GM12875 (cell line): ENCODE measurements at regions not wholly inside any gene's neighbourhood (a gene's known extent, or its start where the extent isn't known, plus 50 kb on each side); places are given as distances from the start of the nearest gene placed in this dataset.

Experiments
- H3K4me3 ChIP-seq: one replicate; pipeline ENCODE4 v1.5.1; 2011; ENCODE audit warnings: low read depth, low read length, control low read depth
- CTCF ChIP-seq: IDR thresholded peaks from 2 replicates; pipeline ENCODE4 v1.5.1; 2011; ENCODE audit warnings: low read depth, mild to moderate bottlenecking, control low read depth, inconsistent platforms, low read length, moderate library complexity, borderline replicate concordance; ENCODE audit not compliant: insufficient read depth

DNA sequence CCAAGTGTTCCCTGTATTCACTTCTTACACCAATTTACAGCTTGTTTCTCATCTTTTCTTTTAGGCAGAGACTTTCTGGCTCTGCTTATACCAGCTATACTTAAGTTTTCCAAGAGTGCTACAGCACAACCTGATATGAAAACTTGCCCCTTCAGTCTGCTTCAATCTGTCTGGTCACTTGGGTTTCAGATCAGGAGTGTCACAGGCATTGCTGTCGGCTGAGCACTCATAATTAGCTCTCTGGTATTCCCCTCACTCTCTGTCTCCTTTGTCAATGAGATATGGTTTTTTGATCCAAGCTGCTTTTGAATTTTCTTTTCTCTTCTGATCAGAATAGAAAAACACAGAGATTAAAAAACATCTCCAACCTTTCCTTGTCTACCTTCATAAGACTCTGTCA lies 194.9 kb upstream of the UMPS start:
- no peak overlapping the region for H3K4me3 ChIP-seq
- no peak for TF ChIP-seq CTCF

- no peak for TF ChIP-seq CTCF
- H3K4me3 ChIP-seq, result no peak overlapping the region
Observed at GRCh38 chr3:124540550-124541211, 189.6 kb upstream of the UMPS start.

DNA sequence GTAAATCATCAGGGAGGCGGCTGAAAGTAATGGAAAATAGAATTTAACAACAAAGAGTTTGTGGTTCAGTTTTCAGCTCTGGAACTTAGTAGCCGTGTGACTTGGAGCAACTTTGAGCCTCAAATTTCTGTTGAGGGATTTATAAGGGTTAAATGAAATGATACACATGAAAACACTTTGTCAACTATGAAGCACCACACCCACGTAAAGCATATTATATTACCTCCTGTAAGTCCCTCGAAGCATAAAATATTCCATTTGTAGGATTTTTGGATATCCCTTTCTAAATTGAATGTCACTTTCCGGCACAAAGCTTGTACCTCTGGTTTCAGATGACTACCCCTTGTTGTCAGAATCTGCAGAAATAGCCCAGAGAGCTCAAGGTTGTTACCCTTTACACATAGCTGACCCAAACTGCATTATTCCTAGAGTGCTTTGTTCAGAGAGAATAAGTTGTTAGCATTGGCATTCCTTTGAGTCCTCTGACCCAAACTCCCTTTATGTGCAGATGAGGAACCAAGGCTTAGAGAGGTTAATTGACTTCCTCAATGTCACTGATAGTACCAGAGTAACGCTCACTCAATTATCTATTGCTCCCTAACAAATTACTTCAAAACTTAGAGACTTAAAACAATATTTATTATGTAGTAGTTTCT lies 187.9 kb upstream of the UMPS start:
- H3K4me3 ChIP-seq, result no peak overlapping the region
- no peak for TF ChIP-seq CTCF

DNA sequence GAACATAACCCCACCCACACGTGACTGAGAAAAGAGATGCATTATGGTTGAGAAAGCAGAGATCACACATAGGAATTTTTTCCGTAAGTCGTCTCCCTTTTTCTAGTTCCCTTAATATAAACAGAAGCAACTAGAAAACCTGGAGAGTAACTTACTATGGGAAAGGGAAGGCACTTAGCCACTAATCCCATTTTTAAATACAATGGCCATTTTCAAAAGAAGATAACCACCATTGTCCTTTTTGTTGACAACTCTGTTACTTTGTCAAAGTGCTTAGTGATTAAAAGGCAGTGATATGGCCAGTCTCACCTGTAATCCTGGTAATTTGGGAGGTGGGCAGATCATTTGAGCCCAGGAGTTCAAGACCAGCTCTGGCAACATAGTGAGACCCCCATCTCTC lies 184.4 kb upstream of the UMPS start:
- no peak for TF ChIP-seq CTCF

GRCh38 chr3:124552224-124552623 lies 178.0 kb upstream of the UMPS start:
- TF ChIP-seq CTCF, result no peak
- H3K4me3 ChIP-seq, result no peak overlapping the region

More for the DNA sequence above, 184.4 kb upstream of the UMPS start:
- no peak overlapping the region for H3K4me3 ChIP-seq

DNA sequence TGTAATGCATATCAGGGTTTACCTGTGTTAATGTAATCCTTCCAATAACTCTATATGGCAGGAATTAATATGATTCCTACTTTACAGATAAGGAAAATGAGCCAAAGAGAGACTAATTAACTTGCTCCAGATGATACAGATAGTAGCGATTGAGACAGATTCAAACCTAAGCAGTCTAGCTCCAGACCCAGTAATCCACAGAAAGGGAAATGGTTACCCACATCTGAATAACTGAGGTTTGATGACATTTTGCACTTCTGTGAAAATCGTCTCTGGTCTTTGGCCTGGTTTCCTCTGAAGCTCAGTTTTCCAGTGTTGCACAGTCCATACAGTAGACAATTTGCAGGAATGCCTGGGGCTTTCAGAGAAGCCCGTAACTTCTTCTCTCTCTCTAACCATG lies 177.1 kb upstream of the UMPS start:
- no peak overlapping the region for H3K4me3 ChIP-seq
- no peak for TF ChIP-seq CTCF

DNA sequence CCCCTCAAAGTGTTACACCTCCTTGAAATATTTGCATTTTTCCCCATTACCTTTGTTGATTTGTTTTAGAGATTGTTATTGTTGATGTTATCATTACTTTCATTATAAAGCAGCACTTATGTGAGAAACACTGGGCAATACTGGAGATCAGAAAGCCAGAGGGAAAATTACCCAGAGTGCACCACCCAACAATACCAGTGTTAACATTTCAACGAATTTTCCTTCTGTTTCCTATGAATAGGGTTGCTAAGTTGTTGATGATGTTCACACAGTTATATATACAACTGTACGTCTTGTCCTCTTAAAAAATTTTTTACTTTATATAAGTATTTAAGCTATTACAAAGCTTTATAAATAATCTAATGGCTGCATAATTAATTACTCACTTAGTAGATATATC lies 173.6 kb upstream of the UMPS start:
- no peak for TF ChIP-seq CTCF
- H3K4me3 ChIP-seq, result no peak overlapping the region
